Smooth muscle cell (in vitro differentiated cells): ENCODE measurements at regions not wholly inside any gene's neighbourhood (a gene's known extent, or its start where the extent isn't known, plus 50 kb on each side); places are given as distances from the start of the nearest gene placed in this dataset.

Experiments used
- DNase-seq: peaks from one replicate; lab custom pipeline; 2025; ENCODE audit not compliant: unreplicated experiment; lab: John Stamatoyannopoulos, UW
- H2AFZ ChIP-seq: fragments of 200-600 bp; sonication (generic); 2 replicates; pipeline ENCODE4 v1.6.0; 2016; ENCODE audit warnings: antibody characterized with exemption, low read depth, mild to moderate bottlenecking
- H3F3A ChIP-seq: fragments of 200-600 bp; sonication (generic); 2 replicates; pipeline ENCODE4 v1.6.0; 2017; ENCODE audit warnings: antibody characterized with exemption, low read depth
- H3K27ac ChIP-seq: fragments of 200-600 bp; sonication (generic); 2 replicates; pipeline ENCODE4 v1.5.1; 2016; ENCODE audit warnings: low read depth, mild to moderate bottlenecking
- H3K27me3 ChIP-seq: fragments of 200-600 bp; sonication (generic); 2 replicates; pipeline ENCODE4 v1.6.1; 2016; ENCODE audit warnings: low read depth, mild to moderate bottlenecking
- H3K36me3 ChIP-seq: fragments of 200-600 bp; sonication (generic); 2 replicates; pipeline ENCODE4 v1.5.1; 2016; ENCODE audit warnings: low read depth
- H3K4me1 ChIP-seq: fragments of 200-600 bp; sonication (generic); 2 replicates; pipeline ENCODE4 v1.5.1; 2016; ENCODE audit warnings: low read depth
- H3K4me2 ChIP-seq: fragments of 200-600 bp; sonication (generic); 2 replicates; pipeline ENCODE4 v1.6.0; 2016; ENCODE audit warnings: mild to moderate bottlenecking
- H3K4me3 ChIP-seq: fragments of 200-600 bp; sonication (generic); 2 replicates; pipeline ENCODE4 v1.5.1; 2016; ENCODE audit warnings: mild to moderate bottlenecking
- H3K79me2 ChIP-seq: fragments of 200-600 bp; sonication (generic); 2 replicates; pipeline ENCODE4 v1.6.0; 2016; ENCODE audit warnings: low read depth, mild to moderate bottlenecking
- H3K9ac ChIP-seq: fragments of 200-600 bp; sonication (generic); 2 replicates; pipeline ENCODE4 v1.6.0; 2016; ENCODE audit warnings: low read depth
- H3K9me3 ChIP-seq: fragments of 200-600 bp; sonication (generic); replicated peaks from 2 replicates; pipeline ENCODE4 v1.5.1; 2016; ENCODE audit warnings: low read depth
- H4K20me1 ChIP-seq: fragments of 200-600 bp; sonication (generic); 2 replicates; pipeline ENCODE4 v1.6.0; 2016; ENCODE audit warnings: low read depth
- WGBS: methylation state at CpG from one replicate; pipeline ENCODE4 v1.1.7; 2016; ENCODE audit warnings: low lambda C conversion rate; 5-methylcytosine and 5-hydroxymethylcytosine counted together
- TF ChIP-seq, protein P1 (sequence below): fragments of 200-600 bp; sonication (generic); IDR thresholded peaks from 2 replicates; pipeline ENCODE4 v1.5.1; 2017; ENCODE audit warnings: borderline replicate concordance, mild to moderate bottlenecking, antibody characterized with exemption; ENCODE audit not compliant: insufficient read depth, poor library complexity, severe bottlenecking

DNA sequence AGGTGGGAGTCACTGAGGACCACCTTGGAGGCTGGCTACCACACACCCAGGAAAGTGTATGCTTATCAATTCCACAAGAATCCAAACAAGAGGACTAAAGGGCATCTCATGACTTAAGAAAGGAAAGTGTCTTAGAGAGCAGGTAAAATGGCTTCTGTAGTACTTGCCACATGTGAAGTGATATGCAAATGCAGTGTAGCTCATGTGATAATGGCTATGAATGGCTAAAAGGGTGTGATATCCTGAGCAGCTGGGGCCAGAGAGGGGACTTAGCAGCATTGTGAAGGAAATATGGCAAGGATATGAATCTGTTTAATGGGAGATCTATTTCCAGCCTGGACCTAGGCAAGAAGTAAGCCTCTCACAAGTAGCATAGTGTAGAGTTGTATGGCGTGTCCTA lies 90.5 kb downstream of the BUB3 start:
- no peak overlapping the region for H2AFZ ChIP-seq
- no peaks in the 10 kb centered on the region for H3K36me3 ChIP-seq
- 90% methylated on average over 1 of the region's 1 CpG for WGBS
- no peaks in the 10 kb centered on the region for H3K9me3 ChIP-seq
- no peak overlapping the region for H3K9ac ChIP-seq
- no peaks in the 10 kb centered on the region for H3K27me3 ChIP-seq
- DNase-seq: no peak
- H3K4me3 ChIP-seq: no peak overlapping the region
- TF ChIP-seq, protein P1, sequence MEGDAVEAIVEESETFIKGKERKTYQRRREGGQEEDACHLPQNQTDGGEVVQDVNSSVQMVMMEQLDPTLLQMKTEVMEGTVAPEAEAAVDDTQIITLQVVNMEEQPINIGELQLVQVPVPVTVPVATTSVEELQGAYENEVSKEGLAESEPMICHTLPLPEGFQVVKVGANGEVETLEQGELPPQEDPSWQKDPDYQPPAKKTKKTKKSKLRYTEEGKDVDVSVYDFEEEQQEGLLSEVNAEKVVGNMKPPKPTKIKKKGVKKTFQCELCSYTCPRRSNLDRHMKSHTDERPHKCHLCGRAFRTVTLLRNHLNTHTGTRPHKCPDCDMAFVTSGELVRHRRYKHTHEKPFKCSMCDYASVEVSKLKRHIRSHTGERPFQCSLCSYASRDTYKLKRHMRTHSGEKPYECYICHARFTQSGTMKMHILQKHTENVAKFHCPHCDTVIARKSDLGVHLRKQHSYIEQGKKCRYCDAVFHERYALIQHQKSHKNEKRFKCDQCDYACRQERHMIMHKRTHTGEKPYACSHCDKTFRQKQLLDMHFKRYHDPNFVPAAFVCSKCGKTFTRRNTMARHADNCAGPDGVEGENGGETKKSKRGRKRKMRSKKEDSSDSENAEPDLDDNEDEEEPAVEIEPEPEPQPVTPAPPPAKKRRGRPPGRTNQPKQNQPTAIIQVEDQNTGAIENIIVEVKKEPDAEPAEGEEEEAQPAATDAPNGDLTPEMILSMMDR: no peak
- H3K79me2 ChIP-seq: no peaks in the 10 kb centered on the region
- H3K4me1 ChIP-seq: no peaks in the 10 kb centered on the region
- no peaks in the 10 kb centered on the region for H3F3A ChIP-seq
- no peak overlapping the region for H3K27ac ChIP-seq
- H3K4me2 ChIP-seq: no peak overlapping the region
- no peaks in the 10 kb centered on the region for H4K20me1 ChIP-seq

DNA sequence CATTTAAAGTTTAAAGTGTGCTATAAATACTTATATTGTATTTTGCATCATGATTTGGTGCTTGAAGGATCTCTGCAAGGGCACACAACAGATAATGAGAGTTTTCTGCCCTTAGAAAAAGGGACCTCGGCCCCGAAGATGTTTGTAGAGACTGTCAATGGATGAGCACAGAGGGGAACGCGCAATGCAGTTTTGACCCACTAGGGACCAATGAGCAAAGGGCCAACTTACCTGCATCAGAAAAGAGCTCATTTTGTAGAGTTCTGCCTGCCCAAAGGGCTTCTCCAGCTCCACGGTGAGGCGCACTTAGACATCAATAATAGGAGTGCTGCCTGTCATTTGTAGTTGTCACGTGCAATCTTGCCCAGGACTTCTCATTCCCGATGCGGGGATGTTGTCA lies 91.1 kb downstream of the BUB3 start:
- Histone ChIP-seq H3K4me1 (no peaks in the 10 kb centered on the region), H3K36me3 (no peaks in the 10 kb centered on the region), H4K20me1 (no peaks in the 10 kb centered on the region), H3K79me2 (no peaks in the 10 kb centered on the region), H2AFZ (no peak overlapping the region), H3K9ac (no peak overlapping the region), H3K4me3 (no peak overlapping the region), H3K27me3 (no peaks in the 10 kb centered on the region), H3F3A (no peaks in the 10 kb centered on the region), H3K4me2 (no peak overlapping the region), H3K27ac (no peak overlapping the region), H3K9me3 (no peaks in the 10 kb centered on the region)
- WGBS: 93% methylated on average over 9 of the region's 9 CpGs
- TF ChIP-seq, protein P1: no peak
- DNase-seq: no peak

- H3K36me3 ChIP-seq: no peaks in the 10 kb centered on the region
- TF ChIP-seq, protein P1: no peak
- H3K4me1 ChIP-seq: peaks cover 5% of the 10 kb centered on the region
- DNase-seq: no peak
- no peaks in the 10 kb centered on the region for H4K20me1 ChIP-seq
- H3K27ac ChIP-seq: no peak overlapping the region
- H2AFZ ChIP-seq: no peak overlapping the region
- 67% methylated on average over 1 of the region's 1 CpG for WGBS
- H3K79me2 ChIP-seq: no peaks in the 10 kb centered on the region
- no peak overlapping the region for H3K9ac ChIP-seq
- H3F3A ChIP-seq: no peaks in the 10 kb centered on the region
- no peaks in the 10 kb centered on the region for H3K27me3 ChIP-seq
- no peak overlapping the region for H3K4me2 ChIP-seq
- no peak overlapping the region for H3K4me3 ChIP-seq
- no peaks in the 10 kb centered on the region for H3K9me3 ChIP-seq
Observed at GRCh38 chr10:123249894-123250293, 95.7 kb downstream of the BUB3 start.

DNA sequence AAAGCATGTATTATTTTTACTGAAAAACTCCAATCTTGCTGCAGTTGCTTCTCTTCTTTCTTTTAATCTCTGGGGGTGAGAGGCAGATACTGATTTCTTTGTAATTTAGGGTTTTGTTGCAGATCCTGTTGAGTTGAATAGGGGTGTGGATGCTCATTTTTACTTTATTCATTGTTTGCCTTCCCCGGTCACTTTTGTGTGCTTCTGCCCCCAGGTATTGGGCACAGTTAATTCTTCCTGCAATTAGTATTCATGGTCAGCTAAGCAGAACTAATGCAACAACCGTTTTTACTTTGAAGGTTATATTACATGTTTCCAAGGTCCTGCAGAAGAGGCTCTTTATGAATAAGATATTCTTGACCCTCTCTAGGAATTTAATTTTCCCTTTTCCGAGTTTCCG lies 96.4 kb downstream of the BUB3 start:
- H3K4me2 ChIP-seq: no peak overlapping the region
- no peaks in the 10 kb centered on the region for H4K20me1 ChIP-seq
- 81% methylated on average over 4 of the region's 4 CpGs for WGBS
- H3K4me3 ChIP-seq: no peak overlapping the region
- H3K27ac ChIP-seq: no peak overlapping the region
- TF ChIP-seq, protein P1: no peak
- H3K9me3 ChIP-seq: no peaks in the 10 kb centered on the region
- H3K9ac ChIP-seq: no peak overlapping the region
- H2AFZ ChIP-seq: no peak overlapping the region
- H3K36me3 ChIP-seq: no peaks in the 10 kb centered on the region
- no peaks in the 10 kb centered on the region for H3K27me3 ChIP-seq
- peaks cover 5% of the 10 kb centered on the region for H3K4me1 ChIP-seq
- no peaks in the 10 kb centered on the region for H3K79me2 ChIP-seq
- DNase-seq: no peak
- no peaks in the 10 kb centered on the region for H3F3A ChIP-seq
